HCT116 (cell line): ENCODE measurements at regions not wholly inside any gene's neighbourhood (a gene's known extent, or its start where the extent isn't known, plus 50 kb on each side); places are given as distances from the start of the nearest gene placed in this dataset.

Experiments
- ATAC-seq: fragments of 200-7000 bp; cut with Tn5 transposase; 2 replicates; pipeline ENCODE4 v1.9.1; 2020; ENCODE audit warnings: mild to moderate bottlenecking, moderate library complexity
- BruUV-seq: library from RNA; stranded (reverse); fragments of 400-500 nt; replicated peaks from 2 replicates; lab custom pipeline; 2021; lab: Mats Ljungman, UMichigan
- CTCF ChIA-PET: fragments of 300-600 bp; sonication (Branson Sonifier 250); formaldehyde crosslinking; loops from one replicate; lab custom pipeline; 2021; ENCODE audit warnings: antibody characterized with exemption; lab: Charles Lee
- POLR2A ChIA-PET: fragments of 300-600, 350-600 bp; sonication (Branson Sonifier 250); formaldehyde crosslinking; loops from one replicate; lab custom pipeline; 2021; ENCODE audit warnings: antibody characterized with exemption; lab: Charles Lee
- RAD21 ChIA-PET, 2 experiments: fragments of 300-600 bp; sonication (Branson Sonifier 250); formaldehyde crosslinking; loops; one replicate each; lab custom pipeline; 2023; ENCODE audit warnings: low total read pairs in 2 of 2; ENCODE audit not compliant: uncharacterized antibody in 2 of 2, unreplicated experiment in 2 of 2, low non-redundant PET in 1 of 2; lab: Charles Lee
- DNase-seq: peaks from one replicate; pipeline ENCODE4 v3.0.0-alpha.2; 2010; ENCODE audit warnings: low read depth, low spot score
- H2AFZ ChIP-seq: fragments of 200-600 bp; shearing (Covaris generic), sonication (generic); 2 replicates; pipeline ENCODE4 v1.6.1; 2017; ENCODE audit warnings: low read depth, mixed run types, mixed read lengths, antibody characterized with exemption, low read length; ENCODE audit not compliant: poor library complexity, severe bottlenecking
- H3K27ac ChIP-seq: 2 replicates; pipeline ENCODE4 v1.5.1; 2012; ENCODE audit warnings: low read depth, low read length
- H3K27me3 ChIP-seq: fragments of 200-600 bp; sonication (generic); 2 replicates; pipeline ENCODE4 v1.6.1; 2016; ENCODE audit warnings: mixed run types, low read length, mixed read lengths; ENCODE audit not compliant: insufficient read depth
- H3K36me3 ChIP-seq, 2 experiments: fragments of 200-500 bp in 1 of 2; fragments of 200-600 bp in 1 of 2; sonication (Bioruptor generic) in 1 of 2; sonication (generic) in 1 of 2; 2 replicates each; pipeline versions ENCODE4 v1.5.1 to v1.6.1; 2014 to 2016; ENCODE audit warnings: low read length in 2 of 2, inconsistent platforms in 1 of 2, mixed read lengths in 1 of 2, mixed run types in 1 of 2; ENCODE audit not compliant: insufficient read depth in 2 of 2, control insufficient read depth in 1 of 2
- H3K4me1 ChIP-seq, 2 experiments: fragments of 200-600 bp in 1 of 2; sonication (generic) in 1 of 2; 2 replicates each; pipeline versions ENCODE4 v1.5.1 to v1.6.1; 2012 to 2017; ENCODE audit warnings: low read length in 2 of 2, inconsistent platforms in 1 of 2, mild to moderate bottlenecking in 1 of 2, mixed read lengths in 1 of 2, mixed run types in 1 of 2, moderate library complexity in 1 of 2; ENCODE audit not compliant: insufficient read depth in 2 of 2, control insufficient read depth in 1 of 2
- H3K4me2 ChIP-seq: fragments of 200-600 bp; sonication (generic); 2 replicates; pipeline ENCODE4 v1.6.1; 2017; ENCODE audit warnings: mixed run types, low read length, mixed read lengths
- H3K4me3 ChIP-seq, 2 experiments: fragments of 200-600 bp in 1 of 2; sonication (generic) in 1 of 2; replicated peaks in 1 of 2; 2 replicates each; pipeline ENCODE4 v1.5.1; 2011 to 2016; ENCODE audit warnings: low read length in 2 of 2, control low read depth in 1 of 2, low read depth in 1 of 2, mild to moderate bottlenecking in 1 of 2, mixed read lengths in 1 of 2, mixed run types in 1 of 2
- H3K79me2 ChIP-seq: fragments of 200-600 bp; sonication (generic); 2 replicates; pipeline ENCODE4 v1.6.1; 2017; ENCODE audit warnings: mild to moderate bottlenecking, mixed run types, low read length, moderate library complexity, mixed read lengths; ENCODE audit not compliant: insufficient read depth
- H3K9ac ChIP-seq: fragments of 200-600 bp; sonication (generic); 2 replicates; pipeline ENCODE4 v1.6.1; 2016; ENCODE audit warnings: low read length, mixed read lengths
- H3K9me2 ChIP-seq: fragments of 200-600 bp; sonication (generic), shearing (Covaris generic); 2 replicates; pipeline ENCODE4 v1.6.1; 2017; ENCODE audit warnings: mixed run types, mild to moderate bottlenecking, moderate library complexity; ENCODE audit not compliant: insufficient read depth
- H3K9me3 ChIP-seq, 2 experiments: fragments of 200-500 bp in 1 of 2; fragments of 200-600 bp in 1 of 2; sonication (Bioruptor generic) in 1 of 2; sonication (generic) in 1 of 2; 2 replicates each; pipeline ENCODE4 v1.6.1; 2014 to 2017; ENCODE audit warnings: low read length in 2 of 2, mixed read lengths in 2 of 2, inconsistent platforms in 1 of 2, low read depth in 1 of 2, mild to moderate bottlenecking in 1 of 2, mixed run types in 1 of 2, moderate library complexity in 1 of 2; ENCODE audit not compliant: control insufficient read depth in 1 of 2, insufficient read depth in 1 of 2
- H4K20me1 ChIP-seq: fragments of 200-600 bp; sonication (generic), shearing (Covaris generic); 2 replicates; pipeline ENCODE4 v1.6.1; 2017; ENCODE audit warnings: mixed run types, mild to moderate bottlenecking, moderate library complexity; ENCODE audit not compliant: insufficient read depth
- CBX3 ChIP-seq: IDR thresholded peaks from 2 replicates; pipeline ENCODE4 v1.6.1; 2012; ENCODE audit warnings: low read depth
- CTCF ChIP-seq, 3 experiments: fragments of 200-600 bp in 1 of 3; sonication (generic) in 1 of 3; IDR thresholded peaks in 2 of 3; conservative IDR thresholded peaks in 1 of 3; 2 replicates each; pipeline ENCODE4 v1.5.1; 2012 to 2017; ENCODE audit warnings: low read depth in 2 of 3, low read length in 2 of 3, antibody characterized with exemption in 1 of 3, borderline replicate concordance in 1 of 3, control low read depth in 1 of 3, mild to moderate bottlenecking in 1 of 3, mixed read lengths in 1 of 3, mixed run types in 1 of 3, moderate library complexity in 1 of 3; ENCODE audit not compliant: insufficient read depth in 1 of 3
- FOSL1 ChIP-seq: IDR thresholded peaks from 2 replicates; pipeline ENCODE4 v1.6.1; 2012; ENCODE audit warnings: low read depth
- RAD21 ChIP-seq: IDR thresholded peaks from 2 replicates; pipeline ENCODE4 v1.6.1; 2012; ENCODE audit warnings: low read depth, mild to moderate bottlenecking
- SIN3A ChIP-seq: IDR thresholded peaks from 2 replicates; pipeline ENCODE4 v1.6.1; 2012; ENCODE audit warnings: low read depth
- SRF ChIP-seq: IDR thresholded peaks from 2 replicates; pipeline ENCODE4 v1.6.1; 2012; ENCODE audit warnings: low read depth
- ZNF274 ChIP-seq: fragments of 200-500 bp; sonication (Bioruptor generic); IDR thresholded peaks from 2 replicates; pipeline ENCODE4 v1.6.1; 2014; ENCODE audit warnings: mild to moderate bottlenecking, low read depth, low read length, inconsistent platforms
- intact Hi-C: fragments of 100-400 bp; cut with micrococcal nuclease; formaldehyde crosslinking; loops from 2 replicates; pipeline ENCODE4 v1.10.0; 2022
- TF ChIP-seq, protein P1 (sequence below): IDR thresholded peaks from 2 replicates; pipeline ENCODE4 v1.6.1; 2012

DNA sequence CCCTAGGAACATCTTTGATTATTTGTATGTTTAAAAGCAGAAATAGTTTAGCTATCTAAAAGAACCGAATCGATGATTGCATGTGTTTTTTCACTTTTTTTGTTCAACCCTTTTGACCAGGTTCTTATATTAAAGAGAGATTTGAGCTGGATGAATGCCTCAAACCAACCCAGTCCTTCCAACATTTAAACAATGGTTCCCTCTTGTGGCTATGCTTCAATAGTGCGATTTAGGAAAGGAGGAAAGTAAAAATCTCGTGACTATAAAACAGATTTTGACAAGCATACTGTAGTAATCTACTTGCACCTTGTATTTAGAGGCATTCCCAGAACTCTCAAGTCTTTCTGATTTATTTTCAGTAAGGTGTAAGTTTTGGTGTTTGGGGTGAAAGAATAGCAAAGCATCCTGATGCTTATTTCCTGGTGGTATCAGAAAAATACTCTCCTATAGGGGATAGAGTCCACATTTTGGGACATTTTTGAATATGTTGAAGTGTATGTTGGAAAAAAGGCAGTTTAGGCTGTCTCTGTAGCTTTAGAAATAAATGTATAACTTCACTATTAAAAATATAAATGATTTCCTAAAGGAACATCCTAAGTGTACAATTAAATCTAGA is 159.6 kb upstream of the KCNH8 start:
- Histone ChIP-seq H3K4me1 (no peaks in the 10 kb centered on the region), H3K27me3 (no peaks in the 10 kb centered on the region), H3K9me2 (no peaks in the 10 kb centered on the region), H3K4me3 (no peak overlapping the region), H2AFZ (no peak overlapping the region), H3K79me2 (no peaks in the 10 kb centered on the region), H3K4me2 (no peak overlapping the region), H3K27ac (no peak overlapping the region), H3K9ac (no peak overlapping the region), H3K9me3 (peaks cover 0 to 4% of the 10 kb centered on the region in 2 experiments; a peak in 1 of 4 replicates), H4K20me1 (no peaks in the 10 kb centered on the region), H3K36me3 (no peaks in the 10 kb centered on the region)
- RAD21 ChIA-PET = no interaction called here
- POLR2A ChIA-PET = no interaction called here
- BruUV-seq = no TSS peak
- CTCF ChIA-PET = no interaction called here
- DNase-seq = no peak
- intact Hi-C loops = loop anchor here (5.0 kb wide), 1 partner anchor 141 kb away; no protein-coding TSS in a partner anchor
- TF ChIP-seq SIN3A = no peak
- no peak for TF ChIP-seq CBX3
- TF ChIP-seq CTCF (IDR thresholded peaks at IDR 0.05 in 2 of 3, conservative IDR thresholded peaks at IDR 0.05 in 1 of 3; ENCODE audit: borderline replicate concordance in 1 of 3, insufficient read depth in 1 of 3, low read depth in 2 of 3, low read length in 2 of 3) = peak in 2 of 3 experiments; percentile 18 to 49; a peak in 2 of 6 replicates
- no peak for TF ChIP-seq SRF
- TF ChIP-seq FOSL1 = no peak
- peak; percentile 40; the same call in 1 of the 2 replicates for TF ChIP-seq RAD21
- no peak for TF ChIP-seq ZNF274
- TF ChIP-seq, protein P1, sequence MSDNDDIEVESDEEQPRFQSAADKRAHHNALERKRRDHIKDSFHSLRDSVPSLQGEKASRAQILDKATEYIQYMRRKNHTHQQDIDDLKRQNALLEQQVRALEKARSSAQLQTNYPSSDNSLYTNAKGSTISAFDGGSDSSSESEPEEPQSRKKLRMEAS = no peak
- ATAC-seq = no peak
